Loucy (cell line): ENCODE measurements at regions not wholly inside any gene's neighbourhood (a gene's known extent, or its start where the extent isn't known, plus 50 kb on each side); places are given as distances from the start of the nearest gene placed in this dataset.
"Not testable (repeated sequence)": the region's sequence is repeated elsewhere in the genome, so short reads cannot be mapped to it uniquely, and the experiment has no call there.

Source experiments
- H2AFZ ChIP-seq: fragments of 200-600 bp; sonication (generic); 2 replicates; pipeline ENCODE4 v1.6.0; 2016; ENCODE audit warnings: antibody characterized with exemption, mild to moderate bottlenecking, low read length, moderate library complexity
- H3F3A ChIP-seq: fragments of 200-600 bp; 2 replicates; pipeline ENCODE4 v1.6.0; 2016; ENCODE audit warnings: antibody characterized with exemption, low read depth, mild to moderate bottlenecking
- H3K27me3 ChIP-seq: fragments of 200-600 bp; sonication (generic); 2 replicates; pipeline ENCODE4 v1.6.1; 2014; ENCODE audit warnings: low read length, mild to moderate bottlenecking; ENCODE audit not compliant: insufficient read depth, poor library complexity, severe bottlenecking
- H3K36me3 ChIP-seq: fragments of 200-600 bp; sonication (generic); 2 replicates; pipeline ENCODE4 v1.6.1; 2016; ENCODE audit warnings: low read length; ENCODE audit not compliant: insufficient read depth
- H3K4me1 ChIP-seq: fragments of 200-600 bp; sonication (generic); 2 replicates; pipeline ENCODE4 v1.5.1; 2014; ENCODE audit warnings: low read length, mild to moderate bottlenecking; ENCODE audit not compliant: insufficient read depth, poor library complexity, severe bottlenecking
- H3K4me2 ChIP-seq: fragments of 200-600 bp; sonication (generic); 2 replicates; pipeline ENCODE4 v1.6.0; 2014; ENCODE audit warnings: antibody characterized with exemption, low read length, low read depth, mild to moderate bottlenecking; ENCODE audit not compliant: poor library complexity, severe bottlenecking
- H3K4me3 ChIP-seq: fragments of 200-600 bp; sonication (generic); 2 replicates; pipeline ENCODE4 v1.5.1; 2014; ENCODE audit warnings: low read length, mild to moderate bottlenecking, mixed read lengths; ENCODE audit not compliant: poor library complexity, severe bottlenecking
- H3K79me2 ChIP-seq: fragments of 200-600 bp; sonication (generic); 2 replicates; pipeline ENCODE4 v1.6.1; 2014; ENCODE audit warnings: low read length; ENCODE audit not compliant: insufficient read depth
- H3K9ac ChIP-seq: fragments of 200-600 bp; sonication (generic); 2 replicates; pipeline ENCODE4 v1.6.0; 2014; ENCODE audit warnings: mild to moderate bottlenecking, low read depth, low read length, moderate library complexity; ENCODE audit not compliant: poor library complexity, severe bottlenecking
- H3K9me2 ChIP-seq: fragments of 200-600 bp; sonication (generic); replicated peaks from 2 replicates; pipeline ENCODE4 v1.6.1; 2016; ENCODE audit warnings: low read depth, low read length, mixed read lengths
- H3K9me3 ChIP-seq: fragments of 200-600 bp; sonication (generic); 2 replicates; pipeline ENCODE4 v1.6.1; 2014; ENCODE audit warnings: mild to moderate bottlenecking, antibody characterized with exemption, low read length, low read depth; ENCODE audit not compliant: insufficient read depth
- H4K20me1 ChIP-seq: fragments of 200-600 bp; sonication (generic); 2 replicates; pipeline ENCODE4 v1.6.0; 2014; ENCODE audit warnings: antibody characterized with exemption, low read length, mild to moderate bottlenecking; ENCODE audit not compliant: insufficient read depth, poor library complexity, severe bottlenecking
- CTCF ChIP-seq: fragments of 200-600 bp; sonication (generic); conservative IDR thresholded peaks from 2 replicates; pipeline ENCODE4 v1.5.1; 2014; ENCODE audit warnings: mild to moderate bottlenecking, antibody characterized with exemption, low read length
- EZH2phosphoT487 ChIP-seq: fragments of 200-600 bp; IDR thresholded peaks from 2 replicates; pipeline ENCODE4 v1.6.1; 2018; ENCODE audit warnings: antibody characterized with exemption, mild to moderate bottlenecking, moderate library complexity, borderline replicate concordance

DNA sequence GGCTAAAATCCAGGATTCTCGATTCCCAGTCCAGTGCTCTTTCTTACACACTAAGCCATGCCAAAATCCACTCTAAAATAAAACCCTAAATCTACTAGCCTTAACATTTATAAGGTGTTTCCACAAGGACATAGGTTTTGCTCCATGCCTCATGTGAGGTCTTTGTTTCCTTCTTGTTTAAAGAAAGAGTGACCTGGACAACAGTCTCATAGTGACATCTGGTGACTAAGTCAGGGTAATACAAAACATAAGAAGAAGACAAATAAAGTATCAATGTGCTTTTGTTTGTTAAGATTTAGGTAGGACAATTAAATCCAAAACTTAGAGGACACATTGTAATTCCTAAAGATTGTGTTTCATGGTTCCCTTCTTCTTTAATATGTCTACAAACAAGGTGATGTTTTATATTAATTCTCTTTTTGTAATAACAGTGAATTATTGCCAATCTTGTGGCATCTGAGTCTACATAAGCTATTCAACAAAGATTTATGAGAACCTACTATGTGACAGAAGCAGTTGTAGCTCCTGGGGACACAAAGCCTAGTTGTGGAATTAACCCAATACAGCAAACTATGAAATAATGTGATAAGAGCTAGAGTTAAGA, 93.0 kb upstream of the TRIM77 start:
- H3K4me1 ChIP-seq, H3K9ac ChIP-seq, H3K9me2 ChIP-seq, H3K79me2 ChIP-seq, H3K27me3 ChIP-seq, H3K4me3 ChIP-seq, H3K9me3 ChIP-seq, H3K36me3 ChIP-seq, H3F3A ChIP-seq, H4K20me1 ChIP-seq, H3K4me2 ChIP-seq: not testable (repeated sequence)
- peak; percentile 54 for TF ChIP-seq CTCF
- peak overlapping the region; percentile 63 for H2AFZ ChIP-seq

DNA sequence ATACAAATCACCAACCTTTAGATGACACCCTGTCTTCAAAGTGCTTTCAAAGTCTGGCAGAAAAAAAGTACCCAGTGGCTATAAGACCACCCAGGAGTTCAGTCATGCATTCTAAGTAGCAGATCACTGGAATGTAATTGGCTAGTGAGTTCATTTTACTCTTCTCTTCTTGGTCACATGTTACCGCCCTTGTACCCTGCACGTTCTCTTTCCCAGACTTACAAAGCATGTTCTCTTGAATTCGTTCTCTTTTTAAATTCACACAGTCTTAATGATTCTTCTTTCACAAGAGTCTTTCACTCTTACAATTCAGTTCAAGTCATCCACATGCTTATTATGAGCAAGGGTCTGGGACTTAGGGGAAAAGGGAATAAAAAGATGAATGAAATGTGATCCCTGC, 89.4 kb upstream of the TRIM77 start:
- H3K4me1 ChIP-seq, H3K9me2 ChIP-seq, H3K4me3 ChIP-seq, H3K27me3 ChIP-seq, H3F3A ChIP-seq, H2AFZ ChIP-seq, H4K20me1 ChIP-seq, H3K9ac ChIP-seq, H3K79me2 ChIP-seq, H3K9me3 ChIP-seq, H3K4me2 ChIP-seq, H3K36me3 ChIP-seq: not testable (repeated sequence)

GRCh38 chr11:89625171-89625570, 84.9 kb upstream of the TRIM77 start:
- no peak overlapping the region for H2AFZ ChIP-seq
- H3K4me1 ChIP-seq: no peaks in the 10 kb centered on the region
- no peaks in the 10 kb centered on the region for H4K20me1 ChIP-seq
- H3K9me3 ChIP-seq: no peaks in the 10 kb centered on the region
- no peaks in the 10 kb centered on the region for H3K27me3 ChIP-seq
- no peak overlapping the region for H3K9ac ChIP-seq
- H3K9me2 ChIP-seq: no peaks in the 10 kb centered on the region
- no peak overlapping the region for H3K4me3 ChIP-seq
- H3K79me2 ChIP-seq: no peaks in the 10 kb centered on the region
- TF ChIP-seq CTCF (peak; percentile 63), EZH2phosphoT487 (no peak)
- H3K4me2 ChIP-seq: no peak overlapping the region
- H3K36me3 ChIP-seq: no peaks in the 10 kb centered on the region
- H3F3A ChIP-seq: no peaks in the 10 kb centered on the region

GRCh38 chr11:89626366-89626765, 83.7 kb upstream of the TRIM77 start:
- no peak overlapping the region for H3K4me2 ChIP-seq
- H3K27me3 ChIP-seq: no peaks in the 10 kb centered on the region

DNA sequence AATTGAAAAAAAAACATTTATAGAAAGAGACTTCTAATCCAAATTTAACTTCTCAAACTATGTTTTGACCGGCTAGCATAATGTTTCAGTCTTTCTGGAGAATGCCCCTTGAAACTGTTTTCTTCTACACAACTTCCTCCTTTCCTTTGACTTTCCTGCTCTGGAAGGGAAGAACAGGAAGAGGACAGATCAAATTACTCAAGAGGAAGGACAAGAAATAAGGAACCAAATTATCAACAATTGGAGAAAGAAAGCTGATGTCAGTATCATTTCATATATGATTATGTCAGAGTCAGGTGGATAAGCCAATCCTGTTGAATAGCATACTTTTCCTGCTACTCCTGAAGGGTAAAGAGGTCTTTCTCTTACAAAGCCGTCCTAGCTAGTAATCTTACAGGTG, 83.2 kb upstream of the TRIM77 start:
- not testable (repeated sequence) for H2AFZ ChIP-seq, H3K9ac ChIP-seq, H3K4me2 ChIP-seq, H3F3A ChIP-seq, H3K36me3 ChIP-seq, H4K20me1 ChIP-seq, H3K4me1 ChIP-seq, H3K9me2 ChIP-seq, H3K27me3 ChIP-seq, H3K79me2 ChIP-seq, H3K9me3 ChIP-seq, H3K4me3 ChIP-seq

More at GRCh38 chr11:89626366-89626765, 83.7 kb upstream of the TRIM77 start:
- Histone ChIP-seq H3K9ac (no peak overlapping the region), H4K20me1 (no peaks in the 10 kb centered on the region), H3K9me3 (no peaks in the 10 kb centered on the region), H3K9me2 (no peaks in the 10 kb centered on the region), H3K4me1 (no peaks in the 10 kb centered on the region), H3K4me3 (no peak overlapping the region), H3F3A (no peaks in the 10 kb centered on the region), H2AFZ (no peak overlapping the region), H3K79me2 (no peaks in the 10 kb centered on the region), H3K36me3 (no peaks in the 10 kb centered on the region)
- TF ChIP-seq EZH2phosphoT487: no peak
- no peak for TF ChIP-seq CTCF
